ENCODE measurements at regions not wholly inside any gene's neighbourhood (a gene's known extent, or its start where the extent isn't known, plus 50 kb on each side); places are given as distances from the start of the nearest gene placed in this dataset.

- BruUV-seq (replicated peaks), result no TSS peak
- Histone ChIP-seq H3K4me2 (no peak overlapping the region), H3K79me2 (ENCODE audit: low read depth) (no peaks in the 10 kb centered on the region), H3K9me3 (ENCODE audit: insufficient read depth, low read depth) (peaks cover 8% of the 10 kb centered on the region; the same call in 1 of the 2 replicates), H3K4me3 (no peak overlapping the region), H3K27ac (no peak overlapping the region), H2AFZ (no peak overlapping the region), H3K27me3 (ENCODE audit: insufficient read depth, low read depth) (no peaks in the 10 kb centered on the region), H3F3A (ENCODE audit: insufficient read depth, low read depth) (peaks cover 10% of the 10 kb centered on the region; the same call in 1 of the 2 replicates), H3K9me2 (ENCODE audit: insufficient read depth) (no peaks in the 10 kb centered on the region), H3K36me3 (ENCODE audit: low read depth) (no peaks in the 10 kb centered on the region), H3K4me1 (replicated peaks; ENCODE audit: insufficient read depth) (peaks cover 21% of the 10 kb centered on the region), H4K20me1 (ENCODE audit: insufficient read depth) (no peaks in the 10 kb centered on the region)
- intact Hi-C loops (cut with micrococcal nuclease; ENCODE audit: unreplicated experiment), result loop anchor here (5.0 kb wide), 2 partner anchors 103 to 428 kb away; partner anchors contain the start of gene TBL1XR1
- TF ChIP-seq EZH2 (IDR thresholded peaks at IDR 0.05; ENCODE audit: low read depth), result no peak
- no peak for TF ChIP-seq CTCF (conservative IDR thresholded peaks at IDR 0.05)
- DNase-seq, result no peak
- CTCF ChIA-PET, result no interaction called here
- POLR2A ChIA-PET (ENCODE audit: unreplicated experiment), result no interaction called here
Observed at GRCh38 chr3:176769547-176770190, 427.6 kb downstream of the TBL1XR1 start.

GRCh38 chr3:176767385-176767784, 429.9 kb downstream of the TBL1XR1 start:
- Histone ChIP-seq H3K9me3 (ENCODE audit: insufficient read depth, low read depth) (peaks cover 11% of the 10 kb centered on the region), H3K79me2 (ENCODE audit: low read depth) (no peaks in the 10 kb centered on the region), H3K9me2 (ENCODE audit: insufficient read depth) (no peaks in the 10 kb centered on the region), H3K4me2 (peak overlapping the region; percentile 34), H3K4me1 (replicated peaks; ENCODE audit: insufficient read depth) (peaks cover 21% of the 10 kb centered on the region), H3K36me3 (ENCODE audit: low read depth) (no peaks in the 10 kb centered on the region), H3F3A (ENCODE audit: insufficient read depth, low read depth) (peaks cover 10% of the 10 kb centered on the region; the same call in 1 of the 2 replicates), H2AFZ (no peak overlapping the region; the same call in 1 of the 2 replicates), H3K27me3 (ENCODE audit: insufficient read depth, low read depth) (no peaks in the 10 kb centered on the region), H4K20me1 (ENCODE audit: insufficient read depth) (no peaks in the 10 kb centered on the region), H3K27ac (peak overlapping the region; percentile 58), H3K4me3 (no peak overlapping the region)
- TF ChIP-seq EZH2 (IDR thresholded peaks at IDR 0.05; ENCODE audit: low read depth) (no peak), CTCF (conservative IDR thresholded peaks at IDR 0.05) (no peak)
- intact Hi-C loops (cut with micrococcal nuclease; ENCODE audit: unreplicated experiment), result loop anchor here (1.0 to 5.0 kb wide), 3 partner anchors 105 to 430 kb away; partner anchors contain the start of gene TBL1XR1
- ChIA-PET POLR2A (ENCODE audit: unreplicated experiment) (interaction anchor here (0.7 kb wide), 1 partner anchor 798 kb away, joined by 7 read pairs; no protein-coding TSS in a partner anchor), CTCF (interaction anchor here (0.9 to 1.0 kb wide), 2 partner anchors 103 to 105 kb away, joined by 3 read pairs; no protein-coding TSS in a partner anchor)
- BruUV-seq (replicated peaks), result no TSS peak
- DNase-seq, result peak; percentile 87

- TF ChIP-seq EZH2 (IDR thresholded peaks at IDR 0.05; ENCODE audit: low read depth) (no peak), CTCF (conservative IDR thresholded peaks at IDR 0.05) (no peak)
Observed at GRCh38 chr3:176766862-176767261, 430.4 kb downstream of the TBL1XR1 start.

More at GRCh38 chr3:176766862-176767261, 430.4 kb downstream of the TBL1XR1 start:
- Histone ChIP-seq H3K79me2 (ENCODE audit: low read depth) (no peaks in the 10 kb centered on the region), H3K36me3 (ENCODE audit: low read depth) (no peaks in the 10 kb centered on the region), H3K9me2 (ENCODE audit: insufficient read depth) (no peaks in the 10 kb centered on the region), H3F3A (ENCODE audit: insufficient read depth, low read depth) (peaks cover 10% of the 10 kb centered on the region; the same call in 1 of the 2 replicates), H3K27me3 (ENCODE audit: insufficient read depth, low read depth) (no peaks in the 10 kb centered on the region), H2AFZ (no peak overlapping the region; the same call in 1 of the 2 replicates), H4K20me1 (ENCODE audit: insufficient read depth) (no peaks in the 10 kb centered on the region), H3K4me1 (replicated peaks; ENCODE audit: insufficient read depth) (peaks cover 21% of the 10 kb centered on the region), H3K4me2 (peak overlapping the region; percentile 34), H3K9me3 (ENCODE audit: insufficient read depth, low read depth) (peaks cover 12% of the 10 kb centered on the region), H3K27ac (peak overlapping the region; percentile 58), H3K4me3 (no peak overlapping the region)
- BruUV-seq (replicated peaks), result no TSS peak
- DNase-seq, result peak in 1 of 2 experiments; percentile 57
- intact Hi-C loops (cut with micrococcal nuclease; ENCODE audit: unreplicated experiment), result loop anchor here (1.0 to 5.0 kb wide), 3 partner anchors 105 to 430 kb away; partner anchors contain the start of gene TBL1XR1
- ChIA-PET POLR2A (ENCODE audit: unreplicated experiment) (no interaction called here), CTCF (interaction anchor here (0.9 to 1.0 kb wide), 2 partner anchors 103 to 106 kb away, joined by 3 read pairs; no protein-coding TSS in a partner anchor)

Measured in PC-9 (cell line).